ENCODE measurements at regions not wholly inside any gene's neighbourhood (a gene's known extent, or its start where the extent isn't known, plus 50 kb on each side); places are given as distances from the start of the nearest gene placed in this dataset.

DNA sequence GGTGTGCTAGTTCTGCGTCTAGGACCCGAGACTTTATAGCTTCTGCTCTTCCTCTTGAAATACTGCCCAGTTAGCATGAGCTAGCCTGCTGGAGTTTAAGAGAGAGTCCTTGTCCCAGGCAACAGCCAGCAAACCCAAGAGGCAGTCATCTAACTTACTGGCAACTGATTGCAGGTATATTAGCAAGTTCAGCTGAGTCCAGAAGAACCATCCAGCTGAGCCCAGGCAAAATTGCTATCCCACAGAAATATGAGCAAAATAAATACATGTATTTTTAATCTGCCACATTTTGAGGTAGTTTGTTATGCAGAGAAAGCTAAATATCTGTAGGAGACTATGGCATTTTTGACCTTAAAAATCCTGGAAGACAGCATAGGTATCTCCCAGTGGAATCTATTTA, 174.4 kb upstream of the CMC1 start:
- Histone ChIP-seq H3K27me3 (ENCODE audit: control insufficient read depth, insufficient read depth, low read length) (no peaks in the 10 kb centered on the region), H3K27ac (ENCODE audit: low read depth in 2 of 2, low read length in 2 of 2) (no peak overlapping the region), H3K9me3 (ENCODE audit: control insufficient read depth in 2 of 3, insufficient read depth in 1 of 3, low read length in 3 of 3) (peaks cover 0 to 4% (median 3%) of the 10 kb centered on the region in 3 donors), H3K9ac (ENCODE audit: low read length in 3 of 3) (no peak overlapping the region), H3K4me3 (ENCODE audit: low read length in 3 of 3) (no peak overlapping the region), H3K4me1 (ENCODE audit: control insufficient read depth in 2 of 3, insufficient read depth in 2 of 3, low read depth in 1 of 3, low read length in 3 of 3) (no peaks in the 10 kb centered on the region), H3K36me3 (ENCODE audit: control insufficient read depth in 2 of 3, insufficient read depth in 3 of 3, low read length in 3 of 3) (no peaks in the 10 kb centered on the region)
- FAIRE-seq (no peak), DNase-seq (no peak)
- TF ChIP-seq, protein P1, sequence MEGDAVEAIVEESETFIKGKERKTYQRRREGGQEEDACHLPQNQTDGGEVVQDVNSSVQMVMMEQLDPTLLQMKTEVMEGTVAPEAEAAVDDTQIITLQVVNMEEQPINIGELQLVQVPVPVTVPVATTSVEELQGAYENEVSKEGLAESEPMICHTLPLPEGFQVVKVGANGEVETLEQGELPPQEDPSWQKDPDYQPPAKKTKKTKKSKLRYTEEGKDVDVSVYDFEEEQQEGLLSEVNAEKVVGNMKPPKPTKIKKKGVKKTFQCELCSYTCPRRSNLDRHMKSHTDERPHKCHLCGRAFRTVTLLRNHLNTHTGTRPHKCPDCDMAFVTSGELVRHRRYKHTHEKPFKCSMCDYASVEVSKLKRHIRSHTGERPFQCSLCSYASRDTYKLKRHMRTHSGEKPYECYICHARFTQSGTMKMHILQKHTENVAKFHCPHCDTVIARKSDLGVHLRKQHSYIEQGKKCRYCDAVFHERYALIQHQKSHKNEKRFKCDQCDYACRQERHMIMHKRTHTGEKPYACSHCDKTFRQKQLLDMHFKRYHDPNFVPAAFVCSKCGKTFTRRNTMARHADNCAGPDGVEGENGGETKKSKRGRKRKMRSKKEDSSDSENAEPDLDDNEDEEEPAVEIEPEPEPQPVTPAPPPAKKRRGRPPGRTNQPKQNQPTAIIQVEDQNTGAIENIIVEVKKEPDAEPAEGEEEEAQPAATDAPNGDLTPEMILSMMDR (IDR thresholded peaks at IDR 0.05; ENCODE audit: borderline replicate concordance, extremely low read depth, insufficient read depth), result no peak
- intact Hi-C loops (cut with DNase I), result no loop called here

DNA sequence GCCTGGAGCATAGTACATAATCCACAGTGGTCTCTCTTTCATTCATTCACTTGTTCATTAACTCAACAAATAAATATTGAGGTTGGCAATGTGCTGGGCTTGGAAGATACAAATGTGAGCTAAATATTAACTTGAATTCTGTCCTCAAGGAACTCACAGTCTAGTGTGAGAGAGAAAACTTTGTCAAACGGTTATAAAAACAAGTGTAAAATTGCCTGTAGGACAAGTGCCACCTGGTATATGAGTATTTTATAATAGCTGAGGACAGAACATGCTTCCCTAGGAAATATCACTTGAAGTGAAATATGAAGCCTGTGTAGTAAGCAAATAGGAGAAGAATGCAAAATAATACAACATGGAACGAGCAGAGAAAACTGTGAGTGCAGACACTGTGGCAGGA, 173.1 kb upstream of the CMC1 start:
- no peak for FAIRE-seq
- no peaks in the 10 kb centered on the region for H3K36me3 ChIP-seq (ENCODE audit: control insufficient read depth in 2 of 3, insufficient read depth in 3 of 3, low read length in 3 of 3)
- no peak overlapping the region for H3K27ac ChIP-seq (ENCODE audit: low read depth in 2 of 2, low read length in 2 of 2)
- no peaks in the 10 kb centered on the region for H3K4me1 ChIP-seq (ENCODE audit: control insufficient read depth in 2 of 3, insufficient read depth in 2 of 3, low read depth in 1 of 3, low read length in 3 of 3)
- intact Hi-C loops (cut with DNase I), result no loop called here
- H3K27me3 ChIP-seq (ENCODE audit: control insufficient read depth, insufficient read depth, low read length), result no peaks in the 10 kb centered on the region
- no peak overlapping the region for H3K4me3 ChIP-seq (ENCODE audit: low read length in 3 of 3)
- H3K9ac ChIP-seq (ENCODE audit: low read length in 3 of 3), result no peak overlapping the region
- no peak for DNase-seq
- H3K9me3 ChIP-seq (ENCODE audit: control insufficient read depth in 2 of 3, insufficient read depth in 1 of 3, low read length in 3 of 3), result peaks cover 0 to 4% (median 3%) of the 10 kb centered on the region in 3 donors
- TF ChIP-seq, protein P1 (IDR thresholded peaks at IDR 0.05; ENCODE audit: borderline replicate concordance, extremely low read depth, insufficient read depth), result no peak

DNA sequence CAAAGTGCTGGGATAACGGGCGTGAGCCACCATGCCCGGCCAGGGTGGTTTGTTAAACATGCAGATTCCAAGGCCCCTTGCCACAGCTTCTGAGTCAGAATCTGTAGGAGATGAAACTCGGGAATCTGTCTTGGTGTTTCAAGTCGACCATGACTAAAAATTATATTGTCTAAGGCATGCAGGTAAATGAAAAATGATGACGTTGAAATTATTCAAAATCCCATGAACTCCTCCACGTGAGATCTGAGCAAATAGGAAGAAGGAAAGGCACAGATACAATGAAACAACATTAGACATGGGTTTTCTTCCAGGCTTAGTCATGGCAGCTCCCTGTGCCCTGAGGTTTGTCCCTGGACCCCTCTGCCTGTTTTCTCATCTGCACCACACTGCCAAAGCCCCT, 172.0 kb upstream of the CMC1 start:
- Histone ChIP-seq H3K4me1 (ENCODE audit: control insufficient read depth in 2 of 3, insufficient read depth in 2 of 3, low read depth in 1 of 3, low read length in 3 of 3) (no peaks in the 10 kb centered on the region), H3K36me3 (ENCODE audit: control insufficient read depth in 2 of 3, insufficient read depth in 3 of 3, low read length in 3 of 3) (no peaks in the 10 kb centered on the region), H3K9ac (ENCODE audit: low read length in 3 of 3) (no peak overlapping the region), H3K4me3 (ENCODE audit: low read length in 3 of 3) (no peak overlapping the region), H3K9me3 (ENCODE audit: control insufficient read depth in 2 of 3, insufficient read depth in 1 of 3, low read length in 3 of 3) (peaks cover 0 to 4% (median 3%) of the 10 kb centered on the region in 3 donors), H3K27me3 (ENCODE audit: control insufficient read depth, insufficient read depth, low read length) (no peaks in the 10 kb centered on the region), H3K27ac (ENCODE audit: low read depth in 2 of 2, low read length in 2 of 2) (no peak overlapping the region)
- no peak for DNase-seq
- TF ChIP-seq, protein P1 (IDR thresholded peaks at IDR 0.05; ENCODE audit: borderline replicate concordance, extremely low read depth, insufficient read depth), result no peak
- FAIRE-seq, result no peak
- intact Hi-C loops (cut with DNase I), result no loop called here

DNA sequence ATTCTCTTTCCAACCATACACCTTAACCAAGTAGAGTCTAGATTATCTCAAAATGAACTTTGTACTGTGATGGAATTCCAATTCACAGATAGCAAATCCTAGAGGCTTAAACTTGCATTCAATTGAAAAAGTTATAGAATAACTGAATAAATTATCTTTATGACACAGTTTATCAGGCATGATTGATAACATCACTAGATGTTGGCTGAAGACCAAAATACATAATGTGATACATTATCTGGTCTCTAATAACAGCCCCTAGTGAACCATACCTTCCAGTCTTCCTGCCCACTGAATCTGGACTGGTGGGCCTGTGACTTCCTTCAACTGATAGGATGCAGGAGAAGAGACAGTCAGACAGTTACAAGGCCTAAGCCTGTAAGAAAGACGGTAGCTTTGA, 165.2 kb upstream of the CMC1 start:
- intact Hi-C loops (cut with DNase I), result no loop called here
- Histone ChIP-seq H3K9me3 (ENCODE audit: control insufficient read depth in 2 of 3, insufficient read depth in 1 of 3, low read length in 3 of 3) (no peaks in the 10 kb centered on the region), H3K27me3 (ENCODE audit: control insufficient read depth, insufficient read depth, low read length) (no peaks in the 10 kb centered on the region), H3K36me3 (ENCODE audit: control insufficient read depth in 2 of 3, insufficient read depth in 3 of 3, low read length in 3 of 3) (no peaks in the 10 kb centered on the region), H3K9ac (ENCODE audit: low read length in 3 of 3) (no peak overlapping the region), H3K27ac (ENCODE audit: low read depth in 2 of 2, low read length in 2 of 2) (no peak overlapping the region), H3K4me1 (ENCODE audit: control insufficient read depth in 2 of 3, insufficient read depth in 2 of 3, low read depth in 1 of 3, low read length in 3 of 3) (no peaks in the 10 kb centered on the region), H3K4me3 (ENCODE audit: low read length in 3 of 3) (no peak overlapping the region)
- DNase-seq (no peak), FAIRE-seq (no peak)
- TF ChIP-seq, protein P1 (IDR thresholded peaks at IDR 0.05; ENCODE audit: borderline replicate concordance, extremely low read depth, insufficient read depth), result no peak
